Right atrium auricular region (tissue), 2 donors: ENCODE measurements at regions not wholly inside any gene's neighbourhood (a gene's known extent, or its start where the extent isn't known, plus 50 kb on each side); places are given as distances from the start of the nearest gene placed in this dataset.

ENCODE experiments used
- DNase-seq: peaks from one replicate; pipeline ENCODE4 v3.0.0-alpha.2; 2019; ENCODE audit warnings: low spot score
- H3K27ac ChIP-seq, 2 donors: fragments of 200-600 bp; sonication (generic); 1 replicate in 1 of 2; 2 replicates in 1 of 2; pipeline ENCODE4 v1.5.1; 2016 to 2019
- H3K27me3 ChIP-seq, 2 donors: fragments of 200-600 bp; sonication (generic); one replicate each; pipeline versions ENCODE4 v1.5.1 to v1.6.0; 2017 to 2019
- H3K36me3 ChIP-seq: fragments of 200-600 bp; sonication (generic); one replicate; pipeline ENCODE4 v1.5.1; 2016
- H3K4me1 ChIP-seq, 2 donors: fragments of 200-600 bp; sonication (generic); one replicate each; pipeline versions ENCODE4 v1.5.1 to v1.6.0; 2017 to 2019
- H3K4me3 ChIP-seq, 2 donors: fragments of 200-600 bp; sonication (generic); 1 replicate in 1 of 2; 2 replicates in 1 of 2; pipeline ENCODE4 v1.5.1; 2017 to 2019; ENCODE audit warnings: mild to moderate bottlenecking in 1 of 2, moderate library complexity in 1 of 2
- H3K9me3 ChIP-seq, 2 donors: fragments of 200-600 bp; sonication (generic); one replicate each; pipeline ENCODE4 v1.5.1; 2019
- CTCF ChIP-seq, 2 donors: fragments of 200-600 bp; sonication (generic); IDR thresholded peaks; one replicate each; pipeline ENCODE4 v1.5.1; 2019; ENCODE audit warnings: antibody characterized with exemption in 2 of 2

GRCh38 chr7:33831389-33832141 lies 73.8 kb upstream of the BMPER start:
- Histone ChIP-seq H3K27me3 (no peaks in the 10 kb centered on the region), H3K4me3 (no peak overlapping the region), H3K36me3 (no peaks in the 10 kb centered on the region), H3K27ac (no peak overlapping the region), H3K9me3 (no peaks in the 10 kb centered on the region), H3K4me1 (no peaks in the 10 kb centered on the region)
- no peak for DNase-seq
- TF ChIP-seq CTCF (IDR thresholded peaks at IDR 0.05) = no peak

GRCh38 chr7:33832271-33832721 lies 73.0 kb upstream of the BMPER start:
- H3K4me1 ChIP-seq = no peaks in the 10 kb centered on the region
- H3K9me3 ChIP-seq = no peaks in the 10 kb centered on the region
- no peak overlapping the region for H3K27ac ChIP-seq
- no peak for DNase-seq
- H3K4me3 ChIP-seq = no peak overlapping the region
- no peaks in the 10 kb centered on the region for H3K36me3 ChIP-seq
- no peak for TF ChIP-seq CTCF (IDR thresholded peaks at IDR 0.05)
- H3K27me3 ChIP-seq = no peaks in the 10 kb centered on the region

GRCh38 chr7:33836797-33837355 lies 68.5 kb upstream of the BMPER start:
- no peak for TF ChIP-seq CTCF (IDR thresholded peaks at IDR 0.05)
- no peaks in the 10 kb centered on the region for H3K4me1 ChIP-seq
- H3K4me3 ChIP-seq = no peak overlapping the region
- H3K36me3 ChIP-seq = no peaks in the 10 kb centered on the region
- no peaks in the 10 kb centered on the region for H3K9me3 ChIP-seq
- no peak for DNase-seq
- no peaks in the 10 kb centered on the region for H3K27me3 ChIP-seq
- no peak overlapping the region for H3K27ac ChIP-seq

GRCh38 chr7:33837356-33837851 lies 67.9 kb upstream of the BMPER start:
- Histone ChIP-seq H3K36me3 (no peaks in the 10 kb centered on the region), H3K4me1 (no peaks in the 10 kb centered on the region), H3K27ac (no peak overlapping the region), H3K27me3 (no peaks in the 10 kb centered on the region), H3K4me3 (no peak overlapping the region), H3K9me3 (no peaks in the 10 kb centered on the region)
- no peak for TF ChIP-seq CTCF (IDR thresholded peaks at IDR 0.05)
- DNase-seq = no peak

GRCh38 chr7:33841031-33841430 lies 64.3 kb upstream of the BMPER start:
- Histone ChIP-seq H3K9me3 (no peaks in the 10 kb centered on the region), H3K4me1 (no peaks in the 10 kb centered on the region), H3K4me3 (no peak overlapping the region), H3K27ac (no peak overlapping the region), H3K36me3 (no peaks in the 10 kb centered on the region), H3K27me3 (no peaks in the 10 kb centered on the region)
- DNase-seq = no peak
- TF ChIP-seq CTCF (IDR thresholded peaks at IDR 0.05) = no peak
